ENCODE measurements at regions not wholly inside any gene's neighbourhood (a gene's known extent, or its start where the extent isn't known, plus 50 kb on each side); places are given as distances from the start of the nearest gene placed in this dataset.

DNA sequence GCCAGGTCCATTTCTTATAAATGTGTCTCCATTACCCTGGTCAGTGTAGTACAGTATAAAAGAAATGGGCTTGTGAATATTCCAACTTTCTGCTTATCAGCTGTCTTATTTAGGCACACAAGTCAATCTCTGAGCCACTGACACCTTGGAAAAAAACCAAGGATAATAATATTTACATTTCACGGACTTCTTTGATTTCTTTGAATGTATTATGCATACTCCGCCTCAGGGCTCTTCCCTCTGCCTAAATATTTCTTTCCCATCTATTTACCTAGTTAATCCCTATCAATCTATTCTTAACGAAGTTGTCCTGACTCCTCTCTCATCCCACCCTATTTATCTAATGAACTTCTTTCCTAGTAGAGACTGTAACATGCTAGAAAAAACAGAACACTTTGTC, 253.8 kb downstream of the CRPPA start:
- Histone ChIP-seq H3K36me3 (ENCODE audit: control insufficient read depth in 1 of 2, insufficient read depth in 2 of 2, low read depth in 1 of 2, low read length in 2 of 2) (peaks cover 0 to 5% of the 10 kb centered on the region in 2 experiments), H4K91ac (ENCODE audit: low read length) (no peak overlapping the region), H4K8ac (ENCODE audit: low read length) (no peak overlapping the region), H3K4me2 (ENCODE audit: low read length, poor library complexity, severe bottlenecking) (no peak overlapping the region), H3K27me3 (ENCODE audit: control insufficient read depth in 1 of 2, insufficient read depth in 1 of 2, low read length in 2 of 2) (no peaks in the 10 kb centered on the region), H3K18ac (ENCODE audit: low read depth in 1 of 2, low read length in 2 of 2) (no peak overlapping the region), H3K4ac (ENCODE audit: low read depth in 1 of 2, low read length in 2 of 2) (no peak overlapping the region), H2BK5ac (ENCODE audit: low read depth, low read length, poor library complexity, severe bottlenecking) (no peak overlapping the region), H3K4me1 (ENCODE audit: control insufficient read depth, insufficient read depth, low read depth, low read length) (no peaks in the 10 kb centered on the region), H3K9me3 (ENCODE audit: control insufficient read depth, low read length) (peaks cover 4% of the 10 kb centered on the region), H3K23ac (ENCODE audit: low read length in 2 of 2) (no peak overlapping the region), H3K27ac (ENCODE audit: low read length, poor library complexity, severe bottlenecking) (no peak overlapping the region), H3K14ac (ENCODE audit: low read length in 2 of 2) (no peak overlapping the region), H3K79me1 (replicated peaks; ENCODE audit: low read length, poor library complexity, severe bottlenecking) (no peaks in the 10 kb centered on the region), H2BK120ac (ENCODE audit: low read depth, low read length) (no peak overlapping the region), H3K9ac (ENCODE audit: low read length) (no peak overlapping the region), H2AK5ac (ENCODE audit: low read length, severe bottlenecking) (no peak overlapping the region), H2AFZ (ENCODE audit: low read depth, low read length) (no peak overlapping the region), H2BK12ac (ENCODE audit: low read length in 2 of 2) (no peak overlapping the region), H3K4me3 (ENCODE audit: insufficient read depth in 1 of 2, low read depth in 1 of 2, low read length in 2 of 2) (no peak overlapping the region), H2BK15ac (ENCODE audit: low read depth, poor library complexity, severe bottlenecking) (no peak overlapping the region)
- 89% methylated on average over 3 of the region's 3 CpGs for whole genome bisulfite sequencing
- no peak for DNase-seq

GRCh38 chr7:16144361-16144760, 277.0 kb downstream of the CRPPA start:
- H3K27me3 ChIP-seq (ENCODE audit: control insufficient read depth in 1 of 2, insufficient read depth in 1 of 2, low read length in 2 of 2) = no peaks in the 10 kb centered on the region
- H4K8ac ChIP-seq (ENCODE audit: low read length) = no peak overlapping the region
- H3K27ac ChIP-seq (ENCODE audit: low read length, poor library complexity, severe bottlenecking) = no peak overlapping the region
- no peak overlapping the region for H4K91ac ChIP-seq (ENCODE audit: low read length)
- H2BK15ac ChIP-seq (ENCODE audit: low read depth, poor library complexity, severe bottlenecking) = no peak overlapping the region
- H2BK5ac ChIP-seq (ENCODE audit: low read depth, low read length, poor library complexity, severe bottlenecking) = no peak overlapping the region
- no peak overlapping the region for H2BK120ac ChIP-seq (ENCODE audit: low read depth, low read length)
- no peak overlapping the region for H2AK5ac ChIP-seq (ENCODE audit: low read length, severe bottlenecking)
- H3K4me3 ChIP-seq (ENCODE audit: insufficient read depth in 1 of 2, low read depth in 1 of 2, low read length in 2 of 2) = no peak overlapping the region
- H2AFZ ChIP-seq (ENCODE audit: low read depth, low read length) = no peak overlapping the region
- DNase-seq = no peak
- no peak overlapping the region for H2BK12ac ChIP-seq (ENCODE audit: low read length in 2 of 2)
- WGBS = 90% methylated on average over 4 of the region's 4 CpGs
- H3K14ac ChIP-seq (ENCODE audit: low read length in 2 of 2) = no peak overlapping the region
- no peaks in the 10 kb centered on the region for H3K36me3 ChIP-seq (ENCODE audit: control insufficient read depth in 1 of 2, insufficient read depth in 2 of 2, low read depth in 1 of 2, low read length in 2 of 2)
- no peak overlapping the region for H3K4ac ChIP-seq (ENCODE audit: low read depth in 1 of 2, low read length in 2 of 2)
- peaks cover 2% of the 10 kb centered on the region for H3K79me1 ChIP-seq (replicated peaks; ENCODE audit: low read length, poor library complexity, severe bottlenecking)
- no peaks in the 10 kb centered on the region for H3K4me1 ChIP-seq (ENCODE audit: control insufficient read depth, insufficient read depth, low read depth, low read length)
- H3K9me3 ChIP-seq (ENCODE audit: control insufficient read depth, low read length) = peaks cover 28% of the 10 kb centered on the region
- no peak overlapping the region for H3K9ac ChIP-seq (ENCODE audit: low read length)
- H3K18ac ChIP-seq (ENCODE audit: low read depth in 1 of 2, low read length in 2 of 2) = no peak overlapping the region
- no peak overlapping the region for H3K4me2 ChIP-seq (ENCODE audit: low read length, poor library complexity, severe bottlenecking)
- H3K23ac ChIP-seq (ENCODE audit: low read length in 2 of 2) = no peak overlapping the region

- Histone ChIP-seq H3K4me3 (ENCODE audit: insufficient read depth in 1 of 2, low read depth in 1 of 2, low read length in 2 of 2) (no peak overlapping the region), H3K36me3 (ENCODE audit: control insufficient read depth in 1 of 2, insufficient read depth in 2 of 2, low read depth in 1 of 2, low read length in 2 of 2) (no peaks in the 10 kb centered on the region), H4K8ac (ENCODE audit: low read length) (no peak overlapping the region), H3K9me3 (ENCODE audit: control insufficient read depth, low read length) (no peaks in the 10 kb centered on the region), H4K91ac (ENCODE audit: low read length) (no peak overlapping the region), H3K4ac (ENCODE audit: low read depth in 1 of 2, low read length in 2 of 2) (no peak overlapping the region), H3K27me3 (ENCODE audit: control insufficient read depth in 1 of 2, insufficient read depth in 1 of 2, low read length in 2 of 2) (no peaks in the 10 kb centered on the region), H3K4me1 (ENCODE audit: control insufficient read depth, insufficient read depth, low read depth, low read length) (no peaks in the 10 kb centered on the region), H2AK5ac (ENCODE audit: low read length, severe bottlenecking) (no peak overlapping the region), H3K4me2 (ENCODE audit: low read length, poor library complexity, severe bottlenecking) (no peak overlapping the region), H3K14ac (ENCODE audit: low read length in 2 of 2) (no peak overlapping the region), H3K9ac (ENCODE audit: low read length) (no peak overlapping the region), H2BK5ac (ENCODE audit: low read depth, low read length, poor library complexity, severe bottlenecking) (no peak overlapping the region), H2BK15ac (ENCODE audit: low read depth, poor library complexity, severe bottlenecking) (no peak overlapping the region), H2BK12ac (ENCODE audit: low read length in 2 of 2) (no peak overlapping the region), H3K27ac (ENCODE audit: low read length, poor library complexity, severe bottlenecking) (no peak overlapping the region), H3K23ac (ENCODE audit: low read length in 2 of 2) (no peak overlapping the region), H2AFZ (ENCODE audit: low read depth, low read length) (no peak overlapping the region), H3K79me1 (replicated peaks; ENCODE audit: low read length, poor library complexity, severe bottlenecking) (no peaks in the 10 kb centered on the region), H3K18ac (ENCODE audit: low read depth in 1 of 2, low read length in 2 of 2) (no peak overlapping the region), H2BK120ac (ENCODE audit: low read depth, low read length) (no peak overlapping the region)
- no peak for DNase-seq
- no CpG with 5 or more reads among the region's 2 CpGs for WGBS
Observed at GRCh38 chr7:16137944-16138343, 283.4 kb downstream of the CRPPA start.

- no peak overlapping the region for H4K8ac ChIP-seq (ENCODE audit: low read length)
- H4K91ac ChIP-seq (ENCODE audit: low read length) = no peak overlapping the region
- no peaks in the 10 kb centered on the region for H3K27me3 ChIP-seq (ENCODE audit: control insufficient read depth in 1 of 2, insufficient read depth in 1 of 2, low read length in 2 of 2)
- H3K4me3 ChIP-seq (ENCODE audit: insufficient read depth in 1 of 2, low read depth in 1 of 2, low read length in 2 of 2) = no peak overlapping the region
- no peak overlapping the region for H2AFZ ChIP-seq (ENCODE audit: low read depth, low read length)
- H2BK120ac ChIP-seq (ENCODE audit: low read depth, low read length) = no peak overlapping the region
- H3K36me3 ChIP-seq (ENCODE audit: control insufficient read depth in 1 of 2, insufficient read depth in 2 of 2, low read depth in 1 of 2, low read length in 2 of 2) = no peaks in the 10 kb centered on the region
- H3K14ac ChIP-seq (ENCODE audit: low read length in 2 of 2) = no peak overlapping the region
- no peak overlapping the region for H2BK5ac ChIP-seq (ENCODE audit: low read depth, low read length, poor library complexity, severe bottlenecking)
- no peak overlapping the region for H3K23ac ChIP-seq (ENCODE audit: low read length in 2 of 2)
- H2BK12ac ChIP-seq (ENCODE audit: low read length in 2 of 2) = no peak overlapping the region
- no peaks in the 10 kb centered on the region for H3K4me1 ChIP-seq (ENCODE audit: control insufficient read depth, insufficient read depth, low read depth, low read length)
- H3K9me3 ChIP-seq (ENCODE audit: control insufficient read depth, low read length) = no peaks in the 10 kb centered on the region
- no peaks in the 10 kb centered on the region for H3K79me1 ChIP-seq (replicated peaks; ENCODE audit: low read length, poor library complexity, severe bottlenecking)
- no peak overlapping the region for H2BK15ac ChIP-seq (ENCODE audit: low read depth, poor library complexity, severe bottlenecking)
- H3K4ac ChIP-seq (ENCODE audit: low read depth in 1 of 2, low read length in 2 of 2) = no peak overlapping the region
- WGBS = 86% methylated on average over 2 of the region's 2 CpGs
- H2AK5ac ChIP-seq (ENCODE audit: low read length, severe bottlenecking) = no peak overlapping the region
- DNase-seq = no peak
- no peak overlapping the region for H3K18ac ChIP-seq (ENCODE audit: low read depth in 1 of 2, low read length in 2 of 2)
- H3K4me2 ChIP-seq (ENCODE audit: low read length, poor library complexity, severe bottlenecking) = no peak overlapping the region
- H3K9ac ChIP-seq (ENCODE audit: low read length) = no peak overlapping the region
- no peak overlapping the region for H3K27ac ChIP-seq (ENCODE audit: low read length, poor library complexity, severe bottlenecking)
Observed at GRCh38 chr7:16136896-16137295, 284.4 kb downstream of the CRPPA start.

Measured in mesenchymal stem cell (in vitro differentiated cells and primary cell).